Esophagus muscularis mucosa (tissue), 4 donors: ENCODE measurements at regions not wholly inside any gene's neighbourhood (a gene's known extent, or its start where the extent isn't known, plus 50 kb on each side); places are given as distances from the start of the nearest gene placed in this dataset.

Source experiments
- DNase-seq: peaks from one replicate; pipeline ENCODE4 v3.0.0-alpha.2; 2017; ENCODE audit errors: extremely low spot score
- H3K27ac ChIP-seq, 4 donors: fragments of 200-600 bp; sonication (generic); replicated peaks in 1 of 4; 1 replicate in 3 of 4; 2 replicates in 1 of 4; pipeline ENCODE4 v1.5.1; 2016 to 2019; ENCODE audit warnings: mild to moderate bottlenecking in 1 of 4
- H3K27me3 ChIP-seq, 4 donors: fragments of 200-600 bp; sonication (generic); one replicate each; pipeline versions ENCODE4 v1.5.1 to v1.6.0; 2016 to 2019
- H3K36me3 ChIP-seq, 4 donors: fragments of 200-600 bp; sonication (generic); one replicate each; pipeline ENCODE4 v1.5.1; 2016 to 2019
- H3K4me1 ChIP-seq, 4 donors: fragments of 200-600 bp; sonication (generic); one replicate each; pipeline ENCODE4 v1.5.1; 2016 to 2019
- H3K4me3 ChIP-seq, 4 donors: fragments of 200-600 bp; sonication (generic); 1 replicate in 2 of 4; 2 replicates in 2 of 4; pipeline ENCODE4 v1.5.1; 2016 to 2019; ENCODE audit warnings: mild to moderate bottlenecking in 4 of 4, moderate library complexity in 1 of 4
- H3K9me3 ChIP-seq, 4 donors: fragments of 200-600 bp; sonication (generic); 1 replicate in 3 of 4; 2 replicates in 1 of 4; pipeline ENCODE4 v1.5.1; 2016 to 2019
- EP300 ChIP-seq: sonication (generic); formaldehyde crosslinking; IDR thresholded peaks from one replicate; pipeline ENCODE4 v1.6.1; 2017; ENCODE audit warnings: antibody characterized with exemption
- POLR2A ChIP-seq: fragments of 450-650 bp; IDR thresholded peaks from one replicate; pipeline ENCODE4 v1.6.1; 2017; ENCODE audit warnings: antibody characterized with exemption, moderate library complexity, mild to moderate bottlenecking, low read depth
- POLR2AphosphoS5 ChIP-seq, 2 donors: sonication (generic); formaldehyde crosslinking; IDR thresholded peaks; one replicate each; pipeline ENCODE4 v1.6.1; 2017; ENCODE audit warnings: antibody characterized with exemption in 2 of 2
- WGBS: methylation state at CpG from one replicate; pipeline ENCODE4 v1.1.5; 2018; 5-methylcytosine and 5-hydroxymethylcytosine counted together
- intact Hi-C: fragments of 100-400 bp; cut with DNase I; formaldehyde crosslinking; loops from one replicate; pipeline ENCODE4 v1.15.1; 2023
- TF ChIP-seq, protein P1 (sequence below), 3 experiments: fragments of 200-600 bp in 2 of 3; fragments of 450-650 bp in 1 of 3; sonication (generic) in 2 of 3; IDR thresholded peaks; one replicate each; pipeline ENCODE4 v1.5.1; 2017 to 2019; ENCODE audit warnings: antibody characterized with exemption in 3 of 3, mild to moderate bottlenecking in 2 of 3, moderate library complexity in 1 of 3

DNA sequence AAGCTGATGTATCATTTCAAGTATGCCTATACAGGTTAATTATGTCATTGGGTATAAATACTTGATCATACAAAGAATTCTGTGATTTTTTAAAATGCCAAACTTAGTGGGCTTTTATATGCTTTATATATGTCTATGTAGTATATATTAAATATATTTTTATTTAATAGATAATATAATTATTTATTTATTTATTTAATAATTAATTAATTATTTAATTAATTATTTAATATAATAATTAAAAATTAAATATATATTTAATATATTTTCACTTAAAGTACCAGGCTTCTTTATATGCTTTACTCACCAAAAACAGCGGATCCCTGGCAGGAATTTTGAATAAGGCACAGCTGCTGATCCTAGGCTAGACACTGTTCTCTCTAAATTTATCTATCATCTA lies 687.0 kb downstream of the VGLL3 start:
- Histone ChIP-seq H3K36me3 (no peaks in the 10 kb centered on the region), H3K27ac (no peak overlapping the region), H3K27me3 (no peaks in the 10 kb centered on the region), H3K4me3 (no peak overlapping the region), H3K9me3 (no peaks in the 10 kb centered on the region), H3K4me1 (no peaks in the 10 kb centered on the region)
- intact Hi-C loops, result no loop called here
- DNase-seq, result no peak
- no peak for TF ChIP-seq EP300
- TF ChIP-seq POLR2AphosphoS5 (IDR thresholded peaks at IDR 0.05), result no peak
- TF ChIP-seq POLR2A, result no peak
- TF ChIP-seq, protein P1, sequence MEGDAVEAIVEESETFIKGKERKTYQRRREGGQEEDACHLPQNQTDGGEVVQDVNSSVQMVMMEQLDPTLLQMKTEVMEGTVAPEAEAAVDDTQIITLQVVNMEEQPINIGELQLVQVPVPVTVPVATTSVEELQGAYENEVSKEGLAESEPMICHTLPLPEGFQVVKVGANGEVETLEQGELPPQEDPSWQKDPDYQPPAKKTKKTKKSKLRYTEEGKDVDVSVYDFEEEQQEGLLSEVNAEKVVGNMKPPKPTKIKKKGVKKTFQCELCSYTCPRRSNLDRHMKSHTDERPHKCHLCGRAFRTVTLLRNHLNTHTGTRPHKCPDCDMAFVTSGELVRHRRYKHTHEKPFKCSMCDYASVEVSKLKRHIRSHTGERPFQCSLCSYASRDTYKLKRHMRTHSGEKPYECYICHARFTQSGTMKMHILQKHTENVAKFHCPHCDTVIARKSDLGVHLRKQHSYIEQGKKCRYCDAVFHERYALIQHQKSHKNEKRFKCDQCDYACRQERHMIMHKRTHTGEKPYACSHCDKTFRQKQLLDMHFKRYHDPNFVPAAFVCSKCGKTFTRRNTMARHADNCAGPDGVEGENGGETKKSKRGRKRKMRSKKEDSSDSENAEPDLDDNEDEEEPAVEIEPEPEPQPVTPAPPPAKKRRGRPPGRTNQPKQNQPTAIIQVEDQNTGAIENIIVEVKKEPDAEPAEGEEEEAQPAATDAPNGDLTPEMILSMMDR (IDR thresholded peaks at IDR 0.05), result no peak
- WGBS, result 89% methylated on average over 1 of the region's 1 CpG

DNA sequence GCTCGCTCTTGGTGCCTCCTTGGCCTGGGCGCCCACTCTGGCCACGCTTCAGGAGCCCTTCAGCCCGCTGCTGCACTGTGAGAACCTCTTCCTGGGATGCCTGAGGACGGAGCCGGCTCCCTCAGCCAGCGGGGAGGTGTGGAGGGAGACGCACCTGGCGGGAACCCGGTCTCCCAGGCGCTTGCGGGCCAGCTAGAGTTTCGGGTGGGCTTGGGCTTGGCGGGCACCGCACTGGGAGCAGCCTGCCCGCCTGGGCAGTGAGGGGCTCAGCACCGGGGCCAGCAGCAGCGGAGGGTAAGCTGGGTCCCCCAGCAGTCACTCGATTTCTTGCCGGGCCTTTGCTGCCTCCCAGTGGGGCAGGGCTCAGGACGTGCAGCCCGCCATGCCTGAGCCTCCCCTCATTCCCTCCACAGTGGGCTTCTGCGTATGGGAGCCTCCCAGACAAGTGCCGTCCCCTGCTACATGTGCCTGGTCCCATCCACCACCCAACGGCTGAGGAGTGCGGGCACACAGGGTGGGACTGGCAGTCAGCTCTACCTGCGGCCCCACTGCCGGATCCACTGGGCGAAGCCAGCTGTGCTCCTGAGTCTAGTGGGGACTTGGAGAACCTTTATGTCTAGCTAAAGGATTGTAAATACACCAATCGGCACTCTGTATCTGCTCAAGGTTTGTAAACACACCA lies 708.7 kb downstream of the VGLL3 start:
- Histone ChIP-seq H3K4me1 (no peaks in the 10 kb centered on the region), H3K9me3 (no peaks in the 10 kb centered on the region), H3K27ac (no peak overlapping the region), H3K27me3 (no peaks in the 10 kb centered on the region), H3K4me3 (no peak overlapping the region), H3K36me3 (no peaks in the 10 kb centered on the region)
- 83% methylated on average over 16 of the region's 30 CpGs for WGBS
- intact Hi-C loops, result no loop called here
- TF ChIP-seq, protein P1 (IDR thresholded peaks at IDR 0.05), result no peak
- TF ChIP-seq POLR2AphosphoS5 (IDR thresholded peaks at IDR 0.05), result no peak
- no peak for TF ChIP-seq POLR2A
- TF ChIP-seq EP300, result no peak
- no peak for DNase-seq

DNA sequence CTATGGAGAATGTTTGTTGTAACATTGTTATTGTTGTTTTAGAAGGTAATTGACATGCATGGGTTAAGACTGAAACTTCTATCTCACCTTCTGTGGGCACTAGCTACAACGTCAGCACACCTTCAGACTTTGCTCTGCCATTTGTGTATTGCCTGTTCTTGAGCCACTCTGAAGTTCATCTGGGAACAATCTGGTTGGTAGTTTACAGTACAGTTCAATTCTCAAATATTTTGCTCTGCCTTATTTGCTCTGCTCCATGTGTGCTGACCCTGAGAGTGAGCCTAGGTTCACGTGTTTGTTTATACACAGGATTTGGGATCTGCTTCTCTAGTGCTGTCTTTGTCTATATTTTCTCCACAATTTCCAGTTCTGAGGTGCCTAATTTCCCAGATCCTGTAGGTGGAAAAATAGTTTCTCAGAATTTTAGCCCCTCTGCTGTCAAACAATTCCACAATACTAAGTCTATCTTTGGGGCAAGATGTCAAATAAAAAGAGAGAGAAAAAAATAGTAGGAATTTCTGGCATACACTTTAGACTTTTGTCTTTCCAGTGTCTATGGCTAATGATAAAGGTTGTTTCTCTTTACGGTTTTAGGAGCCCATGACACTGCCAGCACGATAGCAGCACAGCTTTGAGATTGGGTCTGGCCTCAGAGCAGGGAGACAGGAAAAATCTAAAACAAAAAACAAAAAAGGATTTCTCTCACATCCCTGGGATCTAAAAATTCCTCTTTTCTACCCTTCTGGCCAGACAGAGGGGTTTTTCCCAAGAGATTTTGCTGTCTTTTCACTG lies 721.4 kb downstream of the VGLL3 start:
- Histone ChIP-seq H3K9me3 (no peaks in the 10 kb centered on the region), H3K27me3 (no peaks in the 10 kb centered on the region), H3K4me3 (no peak overlapping the region), H3K27ac (no peak overlapping the region), H3K36me3 (no peaks in the 10 kb centered on the region), H3K4me1 (no peaks in the 10 kb centered on the region)
- TF ChIP-seq EP300, result no peak
- WGBS, result 43% methylated on average over 4 of the region's 4 CpGs
- intact Hi-C loops, result no loop called here
- no peak for DNase-seq

DNA sequence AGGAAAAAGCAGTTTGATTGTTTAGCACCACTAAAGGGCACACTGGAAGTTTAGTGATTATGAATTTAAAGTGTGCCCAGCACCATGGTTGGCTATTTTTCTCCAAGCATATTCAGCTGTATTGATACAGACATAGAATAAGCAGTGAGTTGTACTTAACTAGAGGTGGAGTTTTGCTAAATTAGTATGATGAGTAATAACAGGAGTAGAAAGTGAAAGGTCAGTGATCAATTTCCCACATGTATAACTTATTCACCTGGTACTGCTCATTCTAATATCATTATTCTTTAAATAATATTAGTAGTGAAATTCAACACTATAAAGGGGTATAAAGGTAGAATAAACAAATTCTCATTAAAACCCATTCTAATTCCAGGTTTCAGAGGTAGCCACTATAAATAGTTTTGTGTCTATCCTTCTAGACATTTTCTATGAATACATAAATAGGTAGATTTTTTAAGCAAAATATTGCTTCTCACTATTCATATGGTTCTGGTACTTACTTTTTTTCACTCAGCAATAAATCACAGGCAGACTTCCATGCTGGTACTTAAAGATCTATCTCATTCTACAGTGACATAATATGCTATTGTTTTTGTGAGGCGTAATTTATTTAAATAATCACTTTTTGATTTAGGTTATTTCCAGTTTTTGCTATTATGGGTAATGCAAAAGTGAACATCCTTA lies 732.9 kb downstream of the VGLL3 start:
- intact Hi-C loops, result no loop called here
- TF ChIP-seq POLR2A (no peak), EP300 (no peak), POLR2AphosphoS5 (IDR thresholded peaks at IDR 0.05) (no peak)
- TF ChIP-seq, protein P1 (IDR thresholded peaks at IDR 0.05), result no peak
- no peaks in the 10 kb centered on the region for H3K27me3 ChIP-seq
- H3K27ac ChIP-seq, result no peak overlapping the region
- H3K4me1 ChIP-seq, result no peaks in the 10 kb centered on the region
- no peaks in the 10 kb centered on the region for H3K9me3 ChIP-seq
- 88% methylated on average over 1 of the region's 1 CpG for WGBS
- no peak for DNase-seq
- H3K4me3 ChIP-seq, result no peak overlapping the region
- H3K36me3 ChIP-seq, result no peaks in the 10 kb centered on the region

DNA sequence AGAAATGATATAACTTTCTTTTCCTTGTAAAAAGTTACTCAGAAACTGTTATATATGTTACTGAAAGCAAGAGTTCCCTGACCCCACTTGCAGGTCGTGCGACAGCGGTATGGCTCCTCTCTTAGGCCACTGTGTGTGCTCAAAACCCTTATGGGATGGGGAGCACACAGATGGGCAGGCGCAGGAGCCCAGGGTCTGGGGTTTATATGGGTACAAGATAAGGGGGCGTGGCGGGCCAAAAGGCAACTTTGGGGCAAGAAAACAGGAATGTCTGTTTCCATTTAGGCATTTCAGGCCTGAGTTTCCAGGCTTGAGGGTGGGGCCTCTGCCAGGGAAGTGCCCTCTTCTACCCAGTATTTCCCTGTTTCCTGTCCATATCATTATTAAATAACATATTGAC lies 736.5 kb downstream of the VGLL3 start:
- H3K27me3 ChIP-seq, result no peaks in the 10 kb centered on the region
- intact Hi-C loops, result no loop called here
- no peaks in the 10 kb centered on the region for H3K4me1 ChIP-seq
- no peak overlapping the region for H3K27ac ChIP-seq
- H3K4me3 ChIP-seq, result no peak overlapping the region
- DNase-seq, result no peak
- H3K36me3 ChIP-seq, result no peaks in the 10 kb centered on the region
- H3K9me3 ChIP-seq, result no peaks in the 10 kb centered on the region
- WGBS, result 93% methylated on average over 6 of the region's 6 CpGs
- TF ChIP-seq EP300 (no peak), POLR2AphosphoS5 (IDR thresholded peaks at IDR 0.05) (no peak), POLR2A (no peak)
- TF ChIP-seq, protein P1 (IDR thresholded peaks at IDR 0.05), result no peak
